GM18951 (cell line): ENCODE measurements at regions not wholly inside any gene's neighbourhood (a gene's known extent, or its start where the extent isn't known, plus 50 kb on each side); places are given as distances from the start of the nearest gene placed in this dataset.

Experiments
- POLR2A ChIP-seq: IDR thresholded peaks from 4 replicates; pipeline ENCODE4 v1.6.1; 2011; ENCODE audit warnings: mild to moderate bottlenecking; ENCODE audit not compliant: insufficient read length, insufficient read depth; ENCODE audit errors: extremely low read depth
- in situ Hi-C: fragments of 300-500 bp; cut with MboI; formaldehyde crosslinking; loops from one replicate; pipeline ENCODE4 v1.12.0; 2022; ENCODE audit warnings: low sequenced_read_pairs, mixed read lengths, inconsistent platforms; ENCODE audit not compliant: unreplicated experiment

- in situ Hi-C loops = no loop called here
- TF ChIP-seq POLR2A = no peak
Observed at GRCh38 chr21:38167345-38167744, 89.4 kb upstream of the KCNJ15 start.

- TF ChIP-seq POLR2A = no peak
- in situ Hi-C loops = loop anchor here (5.0 kb wide), 1 partner anchor 182 kb away; no protein-coding TSS in a partner anchor
Observed at GRCh38 chr21:38170283-38170682, 86.5 kb upstream of the KCNJ15 start.

GRCh38 chr21:38170704-38171682 lies 85.8 kb upstream of the KCNJ15 start:
- no peak for TF ChIP-seq POLR2A
- in situ Hi-C loops = loop anchor here (5.0 kb wide), 1 partner anchor 181 kb away; no protein-coding TSS in a partner anchor

- no peak for TF ChIP-seq POLR2A
- in situ Hi-C loops = loop anchor here (5.0 kb wide), 1 partner anchor 180 kb away; no protein-coding TSS in a partner anchor
Observed at GRCh38 chr21:38171723-38172344, 85.0 kb upstream of the KCNJ15 start.

- no peak for TF ChIP-seq POLR2A
- in situ Hi-C loops = loop anchor here (5.0 kb wide), 1 partner anchor 179 kb away; no protein-coding TSS in a partner anchor
Observed at GRCh38 chr21:38173276-38174035, 83.3 kb upstream of the KCNJ15 start.

GRCh38 chr21:38175306-38175705 lies 81.5 kb upstream of the KCNJ15 start:
- TF ChIP-seq POLR2A = no peak
- in situ Hi-C loops = no loop called here

- no peak for TF ChIP-seq POLR2A
- in situ Hi-C loops = no loop called here
Observed at GRCh38 chr21:38177919-38178652, 78.7 kb upstream of the KCNJ15 start.

- no peak for TF ChIP-seq POLR2A
- in situ Hi-C loops = no loop called here
Observed at GRCh38 chr21:38178653-38179470, 77.9 kb upstream of the KCNJ15 start.

GRCh38 chr21:38179511-38179910 lies 77.3 kb upstream of the KCNJ15 start:
- in situ Hi-C loops = no loop called here
- TF ChIP-seq POLR2A = no peak

GRCh38 chr21:38181096-38181495 lies 75.7 kb upstream of the KCNJ15 start:
- TF ChIP-seq POLR2A = no peak
- in situ Hi-C loops = no loop called here

- in situ Hi-C loops = no loop called here
- TF ChIP-seq POLR2A = no peak
Observed at GRCh38 chr21:38182370-38182985, 74.3 kb upstream of the KCNJ15 start.
